Astrocyte of the cerebellum (primary cell): ENCODE measurements at regions not wholly inside any gene's neighbourhood (a gene's known extent, or its start where the extent isn't known, plus 50 kb on each side); places are given as distances from the start of the nearest gene placed in this dataset.

ENCODE experiments used
- DNase-seq: peaks from one replicate; pipeline ENCODE4 v3.0.0-alpha.2; 2011; ENCODE audit warnings: low read depth
- H3K4me3 ChIP-seq: 2 replicates; pipeline ENCODE4 v1.5.1; 2011; ENCODE audit warnings: mild to moderate bottlenecking, low read depth, low read length, moderate library complexity
- in situ Hi-C: cut with HindIII; loops from 2 replicates; pipeline ENCODE4 v1.10.0; 2017; ENCODE audit warnings: low sequenced_read_pairs
- TF ChIP-seq, protein P1 (sequence below): IDR thresholded peaks from 2 replicates; pipeline ENCODE4 v1.5.1; 2012; ENCODE audit warnings: low read length, low read depth, moderate library complexity, mild to moderate bottlenecking; ENCODE audit errors: missing control alignments

- in situ Hi-C loops = no loop called here
- DNase-seq = no peak
- TF ChIP-seq, protein P1, sequence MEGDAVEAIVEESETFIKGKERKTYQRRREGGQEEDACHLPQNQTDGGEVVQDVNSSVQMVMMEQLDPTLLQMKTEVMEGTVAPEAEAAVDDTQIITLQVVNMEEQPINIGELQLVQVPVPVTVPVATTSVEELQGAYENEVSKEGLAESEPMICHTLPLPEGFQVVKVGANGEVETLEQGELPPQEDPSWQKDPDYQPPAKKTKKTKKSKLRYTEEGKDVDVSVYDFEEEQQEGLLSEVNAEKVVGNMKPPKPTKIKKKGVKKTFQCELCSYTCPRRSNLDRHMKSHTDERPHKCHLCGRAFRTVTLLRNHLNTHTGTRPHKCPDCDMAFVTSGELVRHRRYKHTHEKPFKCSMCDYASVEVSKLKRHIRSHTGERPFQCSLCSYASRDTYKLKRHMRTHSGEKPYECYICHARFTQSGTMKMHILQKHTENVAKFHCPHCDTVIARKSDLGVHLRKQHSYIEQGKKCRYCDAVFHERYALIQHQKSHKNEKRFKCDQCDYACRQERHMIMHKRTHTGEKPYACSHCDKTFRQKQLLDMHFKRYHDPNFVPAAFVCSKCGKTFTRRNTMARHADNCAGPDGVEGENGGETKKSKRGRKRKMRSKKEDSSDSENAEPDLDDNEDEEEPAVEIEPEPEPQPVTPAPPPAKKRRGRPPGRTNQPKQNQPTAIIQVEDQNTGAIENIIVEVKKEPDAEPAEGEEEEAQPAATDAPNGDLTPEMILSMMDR = no peak
- H3K4me3 ChIP-seq = no peak overlapping the region
These were observed 164.5 kb downstream of the URI1 start for GRCh38 chr19:30106417-30107095.

DNA sequence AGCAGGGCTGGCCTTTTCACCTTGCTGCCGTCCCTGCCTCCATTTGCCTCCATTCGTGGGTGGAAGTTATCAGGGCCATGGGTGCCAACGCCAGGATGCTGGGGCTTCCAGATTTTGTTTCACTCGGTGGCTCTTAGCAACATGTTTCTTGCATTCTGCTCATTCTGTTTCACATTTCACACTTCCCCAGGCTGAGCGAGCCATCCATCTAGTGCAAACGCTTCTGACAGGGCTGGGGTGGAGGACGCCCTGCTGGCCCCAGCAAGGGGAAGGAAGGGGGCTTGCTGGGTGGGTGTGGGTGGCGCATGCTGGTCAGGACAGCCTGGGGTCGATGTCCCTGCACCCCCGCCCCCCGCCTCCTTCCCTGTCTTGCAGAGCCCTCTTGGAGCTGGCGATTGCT, 165.2 kb downstream of the URI1 start:
- no peak overlapping the region for H3K4me3 ChIP-seq
- in situ Hi-C loops = no loop called here
- no peak for DNase-seq
- TF ChIP-seq, protein P1 = no peak

DNA sequence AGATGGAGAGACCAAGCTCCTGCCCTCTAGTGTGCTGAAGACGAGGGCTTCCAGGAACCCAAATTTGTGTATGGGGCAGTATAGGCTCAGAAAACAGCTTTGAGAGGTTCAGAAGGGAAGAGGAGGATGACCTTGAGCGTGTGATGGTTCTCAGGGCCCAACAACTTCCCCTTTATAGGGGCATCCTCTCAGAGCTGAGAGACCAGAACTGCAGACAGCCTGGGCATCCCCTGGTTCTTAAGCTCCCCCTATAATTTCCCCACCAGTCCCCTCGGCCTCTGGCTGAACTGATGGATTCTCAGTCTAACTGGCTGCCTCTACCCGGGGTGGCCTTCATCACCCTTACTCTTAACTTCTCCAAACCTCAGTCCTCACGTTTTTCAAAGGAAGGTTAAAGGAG, 167.5 kb downstream of the URI1 start:
- no peak for DNase-seq
- H3K4me3 ChIP-seq = no peak overlapping the region
- in situ Hi-C loops = no loop called here
- TF ChIP-seq, protein P1 = no peak

GRCh38 chr19:30111021-30111855, 169.2 kb downstream of the URI1 start:
- in situ Hi-C loops = no loop called here
- no peak overlapping the region for H3K4me3 ChIP-seq
- DNase-seq = no peak
- TF ChIP-seq, protein P1 = no peak

GRCh38 chr19:30112171-30112570, 170.1 kb downstream of the URI1 start:
- TF ChIP-seq, protein P1 = no peak
- in situ Hi-C loops = no loop called here
- DNase-seq = no peak
- H3K4me3 ChIP-seq = no peak overlapping the region

- DNase-seq = no peak
- H3K4me3 ChIP-seq = no peak overlapping the region
- TF ChIP-seq, protein P1 = no peak
- in situ Hi-C loops = no loop called here
These were observed 170.6 kb downstream of the URI1 start for GRCh38 chr19:30112666-30113065.
